A549 (cell line): ENCODE measurements at regions not wholly inside any gene's neighbourhood (a gene's known extent, or its start where the extent isn't known, plus 50 kb on each side); places are given as distances from the start of the nearest gene placed in this dataset.
A peak's percentile ranks its signal among the peaks of the same experiment; 100 is the strongest.

Source experiments
- ATAC-seq, 2 experiments: fragments of 200-7000 bp in 1 of 2; fragments of >200 bp in 1 of 2; cut with Nextera tagmentation in 1 of 2; cut with Tn5 transposase in 1 of 2; 3 replicates each; pipeline versions ENCODE4 v1.8.0 to v1.9.1; 2018 to 2020; ENCODE audit warnings: mild to moderate bottlenecking in 1 of 2, moderate library complexity in 1 of 2
- CTCF ChIA-PET: fragments of 300-600 bp; sonication (Branson Sonifier 250); formaldehyde crosslinking; extraction: SDS; loops from one replicate; lab custom pipeline; 2021; ENCODE audit warnings: antibody characterized with exemption, inconsistent platforms; lab: Yijun Ruan, JAX
- POLR2A ChIA-PET: fragments of 350-600 bp; formaldehyde crosslinking; extraction: SDS; loops from one replicate; lab custom pipeline; 2021; ENCODE audit warnings: antibody characterized with exemption, inconsistent platforms; lab: Yijun Ruan, JAX
- DNase-seq, 2 experiments: peaks; one replicate each; pipeline versions ENCODE4 v3.0.0 to v3.0.0-alpha.2; 2011 to 2016; ENCODE audit warnings: low read depth in 1 of 2, low spot score in 1 of 2
- FAIRE-seq: peaks from 2 replicates; lab custom pipeline; 2011; peaks lifted over from hg19 to GRCh38; lab: Jason Lieb, UNC
- H3K27ac ChIP-seq, 2 experiments: fragments of >200 bp; sonication (Bioruptor Twin); formaldehyde crosslinking; 3 replicates each; pipeline ENCODE4 v1.5.1; 2016 to 2017
- H3K4me1 ChIP-seq: fragments of >200 bp; sonication (Bioruptor Twin); formaldehyde crosslinking; 3 replicates; pipeline ENCODE4 v1.6.1; 2016
- H3K4me2 ChIP-seq: fragments of >200 bp; sonication (Bioruptor Twin); formaldehyde crosslinking; 3 replicates; pipeline ENCODE4 v1.6.1; 2016
- H3K4me3 ChIP-seq: fragments of >200 bp; sonication (Bioruptor Twin); formaldehyde crosslinking; 3 replicates; pipeline ENCODE4 v1.5.1; 2016
- H3K9me3 ChIP-seq: fragments of >200 bp; sonication (Bioruptor Twin); formaldehyde crosslinking; 3 replicates; pipeline ENCODE4 v1.6.1; 2016
- CHD4 ChIP-seq: fragments of 200-600 bp; sonication (generic); IDR thresholded peaks from 2 replicates; pipeline ENCODE4 v1.6.1; 2016; ENCODE audit warnings: antibody characterized with exemption, mild to moderate bottlenecking, borderline replicate concordance
- CTCF ChIP-seq: fragments of >200 bp; sonication (Bioruptor Twin); formaldehyde crosslinking; IDR thresholded peaks from 3 replicates; pipeline ENCODE4 v1.5.1; 2016
- EHMT2 ChIP-seq: fragments of 200-600 bp; sonication (generic); IDR thresholded peaks from 2 replicates; pipeline ENCODE4 v1.6.1; 2016; ENCODE audit warnings: antibody characterized with exemption, low read depth, mild to moderate bottlenecking, moderate library complexity
- EP300 ChIP-seq, 2 experiments: fragments of >200 bp; sonication (Bioruptor Twin); formaldehyde crosslinking; IDR thresholded peaks; 2 replicates in 1 of 2; 3 replicates in 1 of 2; pipeline ENCODE4 v1.6.1; 2016 to 2017
- FOSL2 ChIP-seq, 2 experiments: fragments of 450-650 bp in 1 of 2; fragments of >200 bp in 1 of 2; sonication (Bioruptor Twin) in 1 of 2; formaldehyde crosslinking; IDR thresholded peaks; 2 replicates each; pipeline versions ENCODE4 v1.5.0 to v1.6.1; 2016 to 2020; ENCODE audit warnings: mild to moderate bottlenecking in 1 of 2, moderate library complexity in 1 of 2
- FOXS1 ChIP-seq: fragments of 250-450 bp; sonication (Bioruptor Pico); IDR thresholded peaks from 2 replicates; pipeline ENCODE4 v1.5.0; 2020; ENCODE audit warnings: mild to moderate bottlenecking, moderate library complexity
- HMGXB4 ChIP-seq: fragments of 250-450 bp; sonication (Bioruptor Pico); IDR thresholded peaks from 2 replicates; pipeline ENCODE4 v1.5.0; 2021; ENCODE audit warnings: mild to moderate bottlenecking, moderate library complexity, borderline replicate concordance
- HOXB13 ChIP-seq: fragments of 250-450 bp; sonication (Bioruptor Pico); IDR thresholded peaks from 2 replicates; pipeline ENCODE4 v1.5.0; 2020; ENCODE audit warnings: low read depth, mild to moderate bottlenecking, moderate library complexity
- MAFK ChIP-seq: fragments of 450-650 bp; IDR thresholded peaks from 2 replicates; pipeline ENCODE4 v1.6.1; 2014; ENCODE audit not compliant: partially characterized antibody
- MAX ChIP-seq: IDR thresholded peaks from 2 replicates; pipeline ENCODE4 v1.6.1; 2012
- MAZ ChIP-seq: fragments of 150-350 bp; IDR thresholded peaks from 2 replicates; pipeline ENCODE4 v1.6.1; 2014; ENCODE audit warnings: antibody characterized with exemption, low read depth, low read length, borderline replicate concordance
- NFE2L2 ChIP-seq: fragments of 150-350 bp; conservative IDR thresholded peaks from 2 replicates; pipeline ENCODE4 v1.6.1; 2014; ENCODE audit warnings: low read length
- PHF8 ChIP-seq: fragments of 200-600 bp; sonication (generic); IDR thresholded peaks from 2 replicates; pipeline ENCODE4 v1.6.1; 2016; ENCODE audit warnings: low read depth, mild to moderate bottlenecking, antibody characterized with exemption, moderate library complexity, borderline replicate concordance
- POLR2AphosphoS2 ChIP-seq: conservative IDR thresholded peaks from 2 replicates; pipeline ENCODE4 v1.6.1; 2012; ENCODE audit warnings: low read length, improper control_type of control experiment, inconsistent platforms
- REST ChIP-seq: fragments of 200-600 bp; sonication (generic); IDR thresholded peaks from 2 replicates; pipeline ENCODE4 v1.6.1; 2016; ENCODE audit warnings: antibody characterized with exemption, mild to moderate bottlenecking, moderate library complexity
- SMC3 ChIP-seq: fragments of >200 bp; sonication (Bioruptor Twin); formaldehyde crosslinking; IDR thresholded peaks from 3 replicates; pipeline ENCODE4 v1.6.1; 2018; ENCODE audit warnings: inconsistent platforms
- TFCP2L1 ChIP-seq: fragments of 250-450 bp; sonication (Bioruptor Pico); IDR thresholded peaks from 2 replicates; pipeline ENCODE4 v1.5.0; 2021; ENCODE audit warnings: mild to moderate bottlenecking
- USF2 ChIP-seq: fragments of 450-650 bp; IDR thresholded peaks from 2 replicates; pipeline ENCODE4 v1.6.1; 2014; ENCODE audit warnings: antibody characterized with exemption
- ZNF302 ChIP-seq: fragments of 250-450 bp; sonication (Bioruptor Pico); IDR thresholded peaks from 2 replicates; pipeline ENCODE4 v1.9.0; 2021; ENCODE audit warnings: inconsistent platforms, mild to moderate bottlenecking, moderate library complexity
- WGBS: methylation state at CpG from one replicate; pipeline ENCODE4 v1.1.6; 2017; ENCODE audit errors: missing lambda C conversion rate; 5-methylcytosine and 5-hydroxymethylcytosine counted together

GRCh38 chr5:68554571-68555279, 339.2 kb downstream of the PIK3R1 start:
- 60% methylated on average over 8 of the region's 8 CpGs for WGBS
- Histone ChIP-seq H3K4me2 (peak overlapping the region; percentile 28; the same call in 1 of the 3 replicates), H3K9me3 (peaks cover 15% of the 10 kb centered on the region), H3K4me1 (peaks cover 24% of the 10 kb centered on the region), H3K4me3 (no peak overlapping the region), H3K27ac (peak overlapping the region; percentile 42 to 69; a peak in 5 of 6 replicates)
- CTCF ChIA-PET: no interaction called here
- ATAC-seq (peak; percentile 56 to 73; a peak in 4 of 6 replicates), DNase-seq (peak in 1 of 2 experiments; percentile 49), FAIRE-seq (peak; percentile 54)
- TF ChIP-seq PHF8 (no peak), CHD4 (no peak), CTCF (no peak), EP300 (IDR thresholded peaks at IDR 0.05) (peak in 1 of 2 experiments; percentile 34; a peak in 1 of 5 replicates), REST (peak; percentile 72), POLR2AphosphoS2 (no peak), HMGXB4 (no peak), MAX (peak; percentile 34; the same call in 1 of the 2 replicates), EHMT2 (no peak), MAZ (no peak), SMC3 (no peak), TFCP2L1 (CRISPR knock-in tag) (no peak), MAFK (peak; percentile 91), NFE2L2 (peak; percentile 91), HOXB13 (CRISPR knock-in tag) (no peak), USF2 (no peak), FOSL2 (IDR thresholded peaks at IDR 0.05) (no peak), FOSL2 (CRISPR knock-in tag; IDR thresholded peaks at IDR 0.05) (no peak), FOXS1 (CRISPR knock-in tag) (no peak), ZNF302 (CRISPR knock-in tag) (no peak)
- POLR2A ChIA-PET: no interaction called here
